Panc1 (cell line): ENCODE measurements at regions not wholly inside any gene's neighbourhood (a gene's known extent, or its start where the extent isn't known, plus 50 kb on each side); places are given as distances from the start of the nearest gene placed in this dataset.

Experiments used
- ATAC-seq: fragments of 200-7000 bp; cut with Tn5 transposase; 2 replicates; pipeline ENCODE4 v1.9.1; 2020; ENCODE audit warnings: mild to moderate bottlenecking, moderate library complexity
- BruUV-seq: library from RNA; stranded (reverse); fragments of 400-500 nt; replicated peaks from 2 replicates; lab custom pipeline; 2021; lab: Mats Ljungman, UMichigan
- CTCF ChIA-PET: fragments of 300-600 bp; sonication (Branson Sonifier 250); formaldehyde crosslinking; loops from one replicate; lab custom pipeline; 2022; ENCODE audit warnings: antibody characterized with exemption; lab: Charles Lee
- POLR2A ChIA-PET: fragments of 300-600 bp; sonication (Branson Sonifier 250); formaldehyde crosslinking; loops from one replicate; lab custom pipeline; 2022; ENCODE audit warnings: antibody characterized with exemption; lab: Charles Lee
- DNase-seq: peaks from one replicate; pipeline ENCODE4 v3.0.0-alpha.2; 2010; ENCODE audit warnings: low read depth, low spot score
- H3K27ac ChIP-seq: 2 replicates; pipeline ENCODE4 v1.5.1; 2011; ENCODE audit warnings: mild to moderate bottlenecking, low read length, inconsistent platforms
- H3K27me3 ChIP-seq: fragments of 200-500 bp; sonication (Bioruptor generic); 2 replicates; pipeline ENCODE4 v1.6.0; 2014; ENCODE audit warnings: low read length, inconsistent platforms; ENCODE audit not compliant: control insufficient read depth, insufficient read depth
- H3K36me3 ChIP-seq: fragments of 200-500 bp; sonication (Bioruptor generic); 2 replicates; pipeline ENCODE4 v1.5.1; 2014; ENCODE audit warnings: inconsistent platforms, mild to moderate bottlenecking, low read length, moderate library complexity; ENCODE audit not compliant: control insufficient read depth, insufficient read depth
- H3K4me1 ChIP-seq: 2 replicates; pipeline ENCODE4 v1.5.1; 2011; ENCODE audit warnings: inconsistent platforms, mild to moderate bottlenecking, low read length, moderate library complexity; ENCODE audit not compliant: control insufficient read depth, insufficient read depth
- H3K4me3 ChIP-seq, 2 experiments: 2 replicates each; pipeline ENCODE4 v1.5.1; 2011 to 2012; ENCODE audit warnings: low read depth in 2 of 2, low read length in 2 of 2, mild to moderate bottlenecking in 2 of 2, inconsistent platforms in 1 of 2, moderate library complexity in 1 of 2
- H3K9me3 ChIP-seq: fragments of 200-500 bp; sonication (Bioruptor generic); 2 replicates; pipeline ENCODE4 v1.5.1; 2014; ENCODE audit warnings: low read depth, mild to moderate bottlenecking, inconsistent platforms, low read length, moderate library complexity; ENCODE audit not compliant: control insufficient read depth, insufficient read depth
- POLR2AphosphoS5 ChIP-seq: IDR thresholded peaks from 2 replicates; pipeline ENCODE4 v1.6.1; 2012; ENCODE audit warnings: mild to moderate bottlenecking, low read depth, low read length, moderate library complexity
- SIN3A ChIP-seq: IDR thresholded peaks from 2 replicates; pipeline ENCODE4 v1.6.1; 2012; ENCODE audit warnings: low read depth, mild to moderate bottlenecking, low read length, moderate library complexity, borderline replicate concordance; ENCODE audit not compliant: insufficient read depth
- TCF7L2 ChIP-seq: IDR thresholded peaks from 2 replicates; pipeline ENCODE4 v1.6.1; 2011; ENCODE audit warnings: mild to moderate bottlenecking, low read depth, low read length, inconsistent platforms
- in situ Hi-C: cut with HindIII; loops from 2 replicates; pipeline ENCODE4 v1.10.0; 2016; ENCODE audit warnings: low sequenced_read_pairs, low pct_unique_long_range_greater_than_20kb
- intact Hi-C: fragments of 100-400 bp; cut with micrococcal nuclease; formaldehyde crosslinking; loops from one replicate; pipeline ENCODE4 v1.10.0; 2022; ENCODE audit not compliant: unreplicated experiment
- TF ChIP-seq, protein P1 (sequence below): fragments of 450-650 bp; IDR thresholded peaks from 2 replicates; pipeline ENCODE4 v1.5.1; 2017; ENCODE audit warnings: mild to moderate bottlenecking
- TF ChIP-seq, protein P2 (sequence below), 2 experiments: IDR thresholded peaks; 2 replicates each; pipeline ENCODE4 v1.6.1; 2011 to 2012; ENCODE audit warnings: low read depth in 2 of 2, control low read depth in 1 of 2, low read length in 1 of 2, mild to moderate bottlenecking in 1 of 2, moderate library complexity in 1 of 2; ENCODE audit not compliant: insufficient read depth in 1 of 2

DNA sequence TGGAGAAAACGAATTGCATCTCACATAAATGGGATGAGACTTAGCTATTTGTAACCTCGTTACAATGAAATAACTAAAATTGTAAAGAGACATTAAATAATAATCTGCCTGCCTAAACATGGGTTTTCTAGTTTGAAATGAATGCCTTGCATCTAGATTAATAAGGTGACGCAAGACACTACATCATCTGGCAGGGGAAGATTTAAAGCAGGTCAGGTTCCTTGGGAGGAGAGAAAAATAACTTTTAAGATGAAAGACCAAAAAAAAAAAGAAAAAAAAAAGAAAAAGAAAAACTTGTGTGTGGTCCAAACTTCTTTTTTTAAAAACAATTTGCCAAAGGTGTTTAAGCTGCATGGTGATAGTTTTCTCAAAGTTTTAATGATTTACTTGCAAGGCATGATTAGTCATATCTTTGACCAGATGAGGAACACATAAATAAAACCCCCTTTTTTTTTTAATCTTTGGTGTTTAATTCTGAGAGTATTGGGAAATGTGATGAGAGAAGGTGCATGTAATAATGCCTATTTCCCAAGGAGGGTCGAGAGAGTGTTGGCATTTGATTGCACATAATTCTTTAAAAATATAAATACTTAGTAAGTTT lies 122.9 kb upstream of the ADAMTSL1 start:
- Histone ChIP-seq H3K27me3 (no peaks in the 10 kb centered on the region), H3K4me1 (no peaks in the 10 kb centered on the region), H3K4me3 (no peak overlapping the region), H3K27ac (no peak overlapping the region), H3K36me3 (no peaks in the 10 kb centered on the region), H3K9me3 (no peaks in the 10 kb centered on the region)
- TF ChIP-seq POLR2AphosphoS5: no peak
- TF ChIP-seq, protein P1, sequence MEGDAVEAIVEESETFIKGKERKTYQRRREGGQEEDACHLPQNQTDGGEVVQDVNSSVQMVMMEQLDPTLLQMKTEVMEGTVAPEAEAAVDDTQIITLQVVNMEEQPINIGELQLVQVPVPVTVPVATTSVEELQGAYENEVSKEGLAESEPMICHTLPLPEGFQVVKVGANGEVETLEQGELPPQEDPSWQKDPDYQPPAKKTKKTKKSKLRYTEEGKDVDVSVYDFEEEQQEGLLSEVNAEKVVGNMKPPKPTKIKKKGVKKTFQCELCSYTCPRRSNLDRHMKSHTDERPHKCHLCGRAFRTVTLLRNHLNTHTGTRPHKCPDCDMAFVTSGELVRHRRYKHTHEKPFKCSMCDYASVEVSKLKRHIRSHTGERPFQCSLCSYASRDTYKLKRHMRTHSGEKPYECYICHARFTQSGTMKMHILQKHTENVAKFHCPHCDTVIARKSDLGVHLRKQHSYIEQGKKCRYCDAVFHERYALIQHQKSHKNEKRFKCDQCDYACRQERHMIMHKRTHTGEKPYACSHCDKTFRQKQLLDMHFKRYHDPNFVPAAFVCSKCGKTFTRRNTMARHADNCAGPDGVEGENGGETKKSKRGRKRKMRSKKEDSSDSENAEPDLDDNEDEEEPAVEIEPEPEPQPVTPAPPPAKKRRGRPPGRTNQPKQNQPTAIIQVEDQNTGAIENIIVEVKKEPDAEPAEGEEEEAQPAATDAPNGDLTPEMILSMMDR: no peak
- TF ChIP-seq, protein P2, sequence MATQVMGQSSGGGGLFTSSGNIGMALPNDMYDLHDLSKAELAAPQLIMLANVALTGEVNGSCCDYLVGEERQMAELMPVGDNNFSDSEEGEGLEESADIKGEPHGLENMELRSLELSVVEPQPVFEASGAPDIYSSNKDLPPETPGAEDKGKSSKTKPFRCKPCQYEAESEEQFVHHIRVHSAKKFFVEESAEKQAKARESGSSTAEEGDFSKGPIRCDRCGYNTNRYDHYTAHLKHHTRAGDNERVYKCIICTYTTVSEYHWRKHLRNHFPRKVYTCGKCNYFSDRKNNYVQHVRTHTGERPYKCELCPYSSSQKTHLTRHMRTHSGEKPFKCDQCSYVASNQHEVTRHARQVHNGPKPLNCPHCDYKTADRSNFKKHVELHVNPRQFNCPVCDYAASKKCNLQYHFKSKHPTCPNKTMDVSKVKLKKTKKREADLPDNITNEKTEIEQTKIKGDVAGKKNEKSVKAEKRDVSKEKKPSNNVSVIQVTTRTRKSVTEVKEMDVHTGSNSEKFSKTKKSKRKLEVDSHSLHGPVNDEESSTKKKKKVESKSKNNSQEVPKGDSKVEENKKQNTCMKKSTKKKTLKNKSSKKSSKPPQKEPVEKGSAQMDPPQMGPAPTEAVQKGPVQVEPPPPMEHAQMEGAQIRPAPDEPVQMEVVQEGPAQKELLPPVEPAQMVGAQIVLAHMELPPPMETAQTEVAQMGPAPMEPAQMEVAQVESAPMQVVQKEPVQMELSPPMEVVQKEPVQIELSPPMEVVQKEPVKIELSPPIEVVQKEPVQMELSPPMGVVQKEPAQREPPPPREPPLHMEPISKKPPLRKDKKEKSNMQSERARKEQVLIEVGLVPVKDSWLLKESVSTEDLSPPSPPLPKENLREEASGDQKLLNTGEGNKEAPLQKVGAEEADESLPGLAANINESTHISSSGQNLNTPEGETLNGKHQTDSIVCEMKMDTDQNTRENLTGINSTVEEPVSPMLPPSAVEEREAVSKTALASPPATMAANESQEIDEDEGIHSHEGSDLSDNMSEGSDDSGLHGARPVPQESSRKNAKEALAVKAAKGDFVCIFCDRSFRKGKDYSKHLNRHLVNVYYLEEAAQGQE (IDR thresholded peaks at IDR 0.05; ENCODE audit: insufficient read depth in 1 of 2, low read depth in 2 of 2, low read length in 1 of 2): no peak
- no peak for TF ChIP-seq TCF7L2
- TF ChIP-seq SIN3A: no peak
- in situ Hi-C loops: no loop called here
- ATAC-seq (no peak), DNase-seq (no peak)
- CTCF ChIA-PET: no interaction called here
- intact Hi-C loops: no loop called here
- no TSS peak for BruUV-seq
- POLR2A ChIA-PET: no interaction called here

DNA sequence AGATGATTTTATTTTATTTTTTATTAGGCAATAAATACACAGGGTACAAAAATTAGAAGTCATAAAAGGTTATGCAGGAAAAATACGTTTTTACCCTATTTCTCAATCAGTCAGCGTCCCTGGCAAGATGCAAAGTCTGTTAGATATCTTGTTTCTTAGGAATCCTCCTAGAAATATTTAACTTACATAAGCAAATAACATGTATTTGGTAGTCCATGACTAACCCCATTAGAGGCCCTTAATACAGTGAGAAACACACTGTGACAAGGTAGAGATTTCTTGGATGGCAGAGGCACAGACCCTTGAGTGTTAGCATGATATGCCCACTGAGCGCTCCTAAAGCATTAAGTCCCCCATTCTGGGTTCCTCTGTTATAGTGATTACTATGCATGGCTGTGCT lies 121.2 kb upstream of the ADAMTSL1 start:
- POLR2A ChIA-PET: no interaction called here
- Histone ChIP-seq H3K9me3 (no peaks in the 10 kb centered on the region), H3K4me1 (no peaks in the 10 kb centered on the region), H3K36me3 (no peaks in the 10 kb centered on the region), H3K4me3 (no peak overlapping the region), H3K27me3 (no peaks in the 10 kb centered on the region), H3K27ac (no peak overlapping the region)
- in situ Hi-C loops (no loop called here), intact Hi-C loops (no loop called here)
- BruUV-seq: no TSS peak
- TF ChIP-seq, protein P2 (IDR thresholded peaks at IDR 0.05; ENCODE audit: insufficient read depth in 1 of 2, low read depth in 2 of 2, low read length in 1 of 2): no peak
- TF ChIP-seq TCF7L2 (no peak), POLR2AphosphoS5 (no peak), SIN3A (no peak)
- TF ChIP-seq, protein P1: no peak
- no peak for ATAC-seq
- CTCF ChIA-PET: no interaction called here
- DNase-seq: no peak
